ACHN (cell line): ENCODE measurements at regions not wholly inside any gene's neighbourhood (a gene's known extent, or its start where the extent isn't known, plus 50 kb on each side); places are given as distances from the start of the nearest gene placed in this dataset.
"Not testable (repeated sequence)": the region's sequence is repeated elsewhere in the genome, so short reads cannot be mapped to it uniquely, and the experiment has no call there.

ENCODE experiments used
- DNase-seq: peaks from one replicate; pipeline ENCODE4 v3.0.0-alpha.2; 2015
- in situ Hi-C: cut with HindIII; loops from 2 replicates; pipeline ENCODE4 v1.10.0; 2017; ENCODE audit warnings: low sequenced_read_pairs, low pct_ligation_motif_present, low pct_unique_long_range_greater_than_20kb

- in situ Hi-C loops, result no loop called here
Observed at GRCh38 chr2:44051593-44052347, 56.0 kb upstream of the LRPPRC start.

DNA sequence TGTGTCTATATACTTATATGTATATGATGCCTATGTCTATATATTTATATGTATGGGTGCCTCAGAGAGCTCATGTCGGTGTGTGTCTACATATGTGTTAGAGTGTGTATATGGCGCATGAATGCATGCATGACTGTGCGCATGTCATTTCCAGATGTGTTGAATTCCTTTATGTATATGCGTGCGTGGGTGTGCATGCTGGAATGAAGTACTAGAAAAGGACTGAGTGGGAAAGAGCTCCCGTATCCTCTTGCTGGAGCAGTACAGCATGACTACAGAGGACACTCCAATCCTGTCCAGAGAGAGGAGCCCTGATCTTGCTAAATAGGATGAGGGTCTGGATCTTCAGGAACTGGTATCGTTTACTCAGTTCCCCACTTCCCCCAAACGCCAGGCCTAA, 56.8 kb upstream of the LRPPRC start:
- no peak for DNase-seq
- in situ Hi-C loops, result no loop called here

More at GRCh38 chr2:44051593-44052347, 56.0 kb upstream of the LRPPRC start:
- no peak for DNase-seq

- no peak for DNase-seq
- in situ Hi-C loops, result no loop called here
Observed at GRCh38 chr2:44053052-44053451, 57.3 kb upstream of the LRPPRC start.

- no peak for DNase-seq
- in situ Hi-C loops, result no loop called here
Observed at GRCh38 chr2:44053456-44053855, 57.7 kb upstream of the LRPPRC start.

DNA sequence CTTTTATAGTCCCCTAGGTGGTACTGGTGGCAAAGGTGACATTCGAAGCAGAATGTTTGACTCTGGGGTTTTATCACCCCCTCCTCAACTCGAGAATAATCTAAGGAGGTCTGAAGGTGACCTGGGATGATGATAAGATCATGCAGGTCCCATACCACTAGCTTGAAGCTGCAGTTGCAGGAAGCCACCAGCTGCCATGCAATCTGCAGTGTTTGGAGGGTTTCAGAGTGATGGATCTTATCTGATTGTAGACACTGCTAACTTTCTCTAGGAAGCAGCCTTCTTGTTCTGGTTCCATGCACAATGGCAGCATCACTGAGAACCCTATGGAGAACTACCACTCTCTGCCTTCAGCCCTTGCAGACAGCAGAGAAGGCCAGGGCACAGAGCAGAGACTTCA, 59.4 kb upstream of the LRPPRC start:
- DNase-seq, result no peak
- in situ Hi-C loops, result no loop called here

DNA sequence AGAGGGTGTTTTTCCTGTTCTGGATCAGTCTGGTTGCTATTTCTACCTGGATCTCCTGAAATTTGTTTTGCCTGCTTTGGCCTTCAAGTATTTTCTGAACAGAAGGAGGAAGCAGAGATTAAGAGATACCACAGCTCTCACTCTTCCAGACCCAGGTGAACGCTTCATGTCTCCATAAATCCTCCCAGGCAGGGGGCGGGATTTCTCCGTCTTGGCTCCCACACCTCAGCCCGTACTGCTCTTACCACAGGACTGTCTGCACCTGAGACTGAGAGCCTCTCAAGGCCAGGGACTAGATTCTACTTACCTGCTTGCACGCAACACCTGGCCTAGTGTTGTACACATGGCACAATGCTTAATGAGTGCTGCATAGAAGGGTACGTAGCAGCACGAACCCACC, 59.9 kb upstream of the LRPPRC start:
- in situ Hi-C loops, result no loop called here
- no peak for DNase-seq

GRCh38 chr2:44056947-44057346, 61.2 kb upstream of the LRPPRC start:
- DNase-seq, result no peak
- in situ Hi-C loops, result no loop called here

- in situ Hi-C loops, DNase-seq: not testable (repeated sequence)
Observed at GRCh38 chr2:44060286-44060685, 64.5 kb upstream of the LRPPRC start.

DNA sequence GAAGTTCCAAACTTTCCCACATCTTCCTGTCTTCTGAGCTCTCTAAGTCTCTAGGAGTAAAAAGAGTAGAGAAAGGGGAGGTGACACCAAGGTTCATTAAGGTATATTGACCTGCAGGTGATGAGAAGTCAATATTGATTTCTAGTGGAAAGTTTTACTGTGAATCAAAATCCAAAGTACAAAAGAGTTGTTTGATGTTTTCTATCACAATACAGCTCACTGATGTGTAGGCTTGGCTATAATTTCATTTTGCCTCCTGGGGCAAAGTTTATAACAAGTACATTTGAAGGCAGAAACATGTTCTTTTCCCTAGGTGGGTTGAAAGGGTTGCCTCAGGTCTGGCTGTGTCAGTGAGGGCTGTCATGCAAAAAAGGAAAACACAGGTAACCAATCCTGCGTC, 65.2 kb upstream of the LRPPRC start:
- in situ Hi-C loops, result no loop called here
- no peak for DNase-seq

DNA sequence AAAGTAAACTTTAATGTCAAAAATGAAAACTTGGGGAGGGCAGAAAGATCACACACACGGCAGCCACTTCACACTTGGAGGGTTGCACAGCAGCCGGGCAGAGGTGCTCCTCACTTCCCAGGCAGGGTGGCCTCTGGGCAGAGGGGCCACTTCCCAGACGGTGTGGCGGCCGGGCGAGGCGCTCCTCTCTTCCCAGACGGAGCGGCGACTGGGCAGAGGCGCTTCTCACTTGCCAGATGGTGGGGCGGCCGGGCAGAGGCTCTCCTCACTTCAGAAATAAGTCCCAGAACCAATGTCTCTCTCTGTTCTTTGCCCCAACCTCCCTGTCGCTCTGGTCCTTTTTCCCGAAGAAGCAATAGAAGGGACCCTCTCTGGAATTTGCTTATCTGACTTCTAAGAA, 65.7 kb upstream of the LRPPRC start:
- DNase-seq, result no peak
- in situ Hi-C loops, result no loop called here

DNA sequence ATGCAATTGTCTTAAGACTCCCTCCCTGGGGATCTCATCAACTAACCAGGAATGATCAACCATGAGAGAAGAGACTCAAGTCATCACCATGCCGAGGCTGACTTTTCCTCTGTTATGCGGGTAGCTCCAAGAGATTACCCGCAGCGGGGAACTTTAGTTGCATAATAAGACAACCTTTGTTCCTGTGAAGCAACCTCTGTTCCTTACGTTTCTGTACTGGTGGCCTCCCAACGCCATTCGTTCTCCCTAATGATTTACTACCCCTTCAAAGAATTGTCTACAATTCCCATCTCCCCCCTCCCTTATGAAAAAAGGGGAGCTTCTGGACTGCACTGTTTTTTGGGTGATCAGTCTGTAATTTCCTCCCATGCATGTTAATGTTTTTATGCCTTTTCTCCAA, 66.1 kb upstream of the LRPPRC start:
- DNase-seq, result no peak
- in situ Hi-C loops, result no loop called here

DNA sequence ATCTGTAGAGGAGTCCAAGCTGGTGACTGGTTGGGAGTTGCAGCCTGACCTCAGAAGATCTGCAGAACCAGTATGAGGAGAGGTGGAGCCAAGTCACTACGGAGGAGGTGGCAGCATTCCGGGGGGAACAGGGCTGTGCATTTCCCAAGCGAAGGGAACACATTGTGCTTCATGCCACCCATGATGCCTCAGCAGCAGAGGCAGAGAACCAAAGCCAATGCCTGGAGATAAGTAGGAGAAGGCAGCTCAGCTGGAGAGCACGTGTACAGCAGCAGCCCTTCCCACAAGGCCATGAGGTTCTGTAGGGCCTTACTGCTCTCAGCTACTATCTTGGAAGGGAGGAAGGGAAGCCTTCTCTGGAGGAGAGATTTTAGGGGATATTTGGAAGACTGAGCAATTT, 67.2 kb upstream of the LRPPRC start:
- DNase-seq, result no peak
- in situ Hi-C loops, result no loop called here

GRCh38 chr2:44064281-44064680, 68.5 kb upstream of the LRPPRC start:
- in situ Hi-C loops, result not testable (repeated sequence)

DNA sequence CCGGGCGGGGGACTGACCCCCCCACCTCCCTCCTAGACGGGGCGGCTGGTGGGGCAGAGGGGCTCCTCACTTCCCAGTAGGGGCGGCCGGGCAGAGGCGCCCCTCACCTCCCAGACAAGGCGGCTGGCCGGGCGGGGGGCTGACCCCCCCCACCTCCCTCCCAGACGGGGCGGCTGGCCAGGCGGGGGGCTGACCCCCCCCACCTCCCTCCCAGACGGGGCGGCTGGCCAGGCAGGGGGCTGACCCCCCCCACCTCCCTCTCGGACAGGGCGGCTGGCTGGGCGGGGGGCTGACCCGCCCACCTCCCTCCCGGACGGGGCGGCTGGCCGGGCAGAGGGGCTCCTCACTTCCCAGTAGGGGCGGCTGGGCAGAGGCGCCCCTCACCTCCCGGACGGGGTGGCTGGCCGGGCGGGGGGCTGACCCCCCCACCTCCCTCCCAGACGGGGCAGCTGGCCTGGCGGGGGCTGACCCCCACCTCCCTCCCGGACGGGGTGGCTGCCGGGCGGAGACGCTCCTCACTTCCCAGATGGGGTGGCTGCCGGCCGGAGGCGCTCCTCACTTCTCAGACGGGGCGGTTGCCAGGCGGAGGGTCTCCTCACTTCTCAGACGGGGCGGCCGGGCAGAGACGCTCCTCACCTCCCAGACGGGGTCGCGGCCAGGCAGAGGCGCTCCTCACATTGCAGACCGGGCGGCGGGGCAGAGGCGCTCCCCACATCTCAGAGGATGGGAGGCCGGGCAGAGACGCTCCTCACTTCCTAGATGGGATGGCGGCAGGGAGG, 71.4 kb upstream of the LRPPRC start:
- DNase-seq, in situ Hi-C loops: not testable (repeated sequence)

More at GRCh38 chr2:44064281-44064680, 68.5 kb upstream of the LRPPRC start:
- DNase-seq, result not testable (repeated sequence)

DNA sequence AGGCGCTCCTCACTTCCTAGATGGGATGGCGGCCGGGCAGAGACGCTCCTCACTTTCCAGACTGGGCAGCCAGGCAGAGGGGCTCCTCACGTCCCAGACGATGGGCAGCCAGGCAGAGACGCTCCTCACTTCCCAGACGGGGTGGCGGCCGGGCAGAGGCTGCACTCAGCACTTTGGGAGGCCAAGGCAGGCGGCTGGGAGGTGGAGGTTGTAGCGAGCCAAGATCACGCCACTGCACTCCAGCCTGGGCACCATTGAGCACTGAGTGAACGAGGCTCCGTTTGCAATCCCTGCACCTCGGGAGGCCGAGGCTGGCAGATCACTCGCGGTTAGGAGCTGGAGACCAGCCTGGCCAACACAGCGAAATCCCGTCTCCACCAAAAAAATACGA, 72.0 kb upstream of the LRPPRC start:
- in situ Hi-C loops, DNase-seq: not testable (repeated sequence)

DNA sequence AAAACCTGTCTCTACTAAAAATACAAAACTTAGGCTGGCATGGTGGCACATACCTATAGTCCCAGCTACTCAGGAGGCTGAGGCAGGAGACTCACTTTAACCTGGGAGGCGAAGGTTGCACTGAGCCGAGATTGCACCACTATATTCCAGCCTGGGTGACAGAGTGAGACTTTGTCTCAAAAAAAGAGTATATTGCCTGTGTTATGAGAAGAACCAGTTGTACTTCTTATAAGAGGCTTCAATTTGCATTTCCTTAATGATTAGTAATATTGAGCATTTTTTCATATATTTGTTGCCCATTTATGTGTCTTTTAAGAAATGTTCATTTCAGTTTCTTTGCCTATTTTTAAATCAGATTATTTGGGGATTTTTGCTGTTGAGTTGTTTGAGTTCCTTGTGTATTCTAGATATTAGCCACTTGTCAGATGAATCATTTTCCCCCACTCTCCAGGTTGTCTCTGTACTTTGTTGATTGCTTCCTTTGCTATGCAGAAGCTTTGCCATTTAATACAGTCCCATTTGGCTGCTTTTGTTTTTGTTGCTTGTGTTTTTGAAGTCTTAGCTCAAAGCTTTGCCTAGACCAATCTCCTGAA, 75.8 kb upstream of the LRPPRC start:
- no peak for DNase-seq
- in situ Hi-C loops, result no loop called here

GRCh38 chr2:44073667-44074066, 77.9 kb upstream of the LRPPRC start:
- DNase-seq, in situ Hi-C loops: not testable (repeated sequence)

DNA sequence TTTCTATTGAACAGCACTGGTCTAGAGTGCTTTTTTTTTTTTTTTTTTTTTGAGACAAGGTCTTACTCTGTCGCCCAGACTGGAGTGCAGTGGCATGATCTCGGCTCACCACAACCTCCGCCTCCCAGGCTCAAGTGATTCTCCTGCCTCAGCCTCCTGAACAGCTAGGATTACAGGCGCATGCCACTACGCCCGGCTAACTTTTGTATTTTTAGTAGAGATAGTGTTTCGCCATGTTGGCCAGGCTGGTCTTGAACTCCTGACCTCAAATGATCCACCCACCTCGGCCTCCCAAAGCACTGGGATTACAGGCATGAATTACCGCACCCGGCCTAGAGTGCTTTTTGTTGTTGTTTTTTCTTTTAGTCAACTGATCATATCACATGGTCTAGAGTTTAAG, 79.0 kb upstream of the LRPPRC start:
- in situ Hi-C loops, DNase-seq: not testable (repeated sequence)

- in situ Hi-C loops, result no loop called here
- no peak for DNase-seq
Observed at GRCh38 chr2:44075541-44075940, 79.8 kb upstream of the LRPPRC start.
